Endothelial cell of umbilical vein (primary cell): ENCODE measurements at regions not wholly inside any gene's neighbourhood (a gene's known extent, or its start where the extent isn't known, plus 50 kb on each side); places are given as distances from the start of the nearest gene placed in this dataset.

Experiments used
- BruUV-seq: library from RNA; stranded (reverse); fragments of 400-500 nt; replicated peaks from 2 replicates; lab custom pipeline; 2021; lab: Mats Ljungman, UMichigan
- CTCF ChIA-PET: fragments of 300-600, 350-600 bp; sonication (Branson Sonifier 250); formaldehyde crosslinking; loops from one replicate; lab custom pipeline; 2021; ENCODE audit warnings: antibody characterized with exemption, inconsistent platforms; lab: Charles Lee
- POLR2A ChIA-PET: fragments of 300-600, 350-600 bp; sonication (Branson Sonifier 250); formaldehyde crosslinking; loops from one replicate; lab custom pipeline; 2021; ENCODE audit warnings: antibody characterized with exemption, inconsistent platforms; lab: Charles Lee
- DNase-seq: peaks from one replicate; pipeline ENCODE4 v3.0.0-alpha.2; 2011; ENCODE audit warnings: low read depth, low spot score
- FAIRE-seq: peaks from 2 replicates; lab custom pipeline; 2011; peaks lifted over from hg19 to GRCh38; lab: Jason Lieb, UNC
- H2AFZ ChIP-seq: 2 replicates; pipeline ENCODE4 v1.6.0; 2012; ENCODE audit warnings: low read depth, low read length, control low read depth, inconsistent platforms
- H3K27ac ChIP-seq: 2 replicates; pipeline ENCODE4 v1.5.1; 2011; ENCODE audit warnings: low read depth, mild to moderate bottlenecking, control low read depth, low read length, moderate library complexity; ENCODE audit not compliant: insufficient read depth
- H3K27me3 ChIP-seq, 2 experiments: 2 replicates each; pipeline versions ENCODE4 v1.6.0 to v1.6.1; 2011; ENCODE audit warnings: low read length in 2 of 2, mixed read lengths in 1 of 2; ENCODE audit not compliant: control insufficient read depth in 2 of 2, insufficient read depth in 2 of 2
- H3K36me3 ChIP-seq, 2 experiments: 2 replicates in 1 of 2; 3 replicates in 1 of 2; pipeline ENCODE4 v1.5.1; 2011; ENCODE audit warnings: low read length in 2 of 2, mild to moderate bottlenecking in 1 of 2, moderate library complexity in 1 of 2; ENCODE audit not compliant: control insufficient read depth in 2 of 2, insufficient read depth in 2 of 2; ENCODE audit errors: extremely low read depth in 1 of 2
- H3K4me1 ChIP-seq: 3 replicates; pipeline ENCODE4 v1.5.1; 2011; ENCODE audit warnings: mild to moderate bottlenecking, low read length; ENCODE audit not compliant: control insufficient read depth, insufficient read depth; ENCODE audit errors: extremely low read depth
- H3K4me2 ChIP-seq: 2 replicates; pipeline ENCODE4 v1.6.1; 2011; ENCODE audit warnings: low read length, control low read depth, mixed read lengths; ENCODE audit not compliant: insufficient read depth
- H3K4me3 ChIP-seq, 3 experiments: fragments of 200-600 bp in 1 of 3; sonication (generic), shearing (Covaris generic) in 1 of 3; replicated peaks in 1 of 3; 2 replicates each; pipeline ENCODE4 v1.5.1; 2011 to 2016; ENCODE audit warnings: control low read depth in 3 of 3, low read length in 3 of 3, mild to moderate bottlenecking in 2 of 3, inconsistent platforms in 1 of 3, low read depth in 1 of 3, moderate library complexity in 1 of 3; ENCODE audit not compliant: insufficient read depth in 1 of 3
- H3K79me2 ChIP-seq: 2 replicates; pipeline ENCODE4 v1.6.0; 2012; ENCODE audit warnings: low read length, inconsistent platforms; ENCODE audit not compliant: control insufficient read depth, insufficient read depth
- H3K9ac ChIP-seq: replicated peaks from 2 replicates; pipeline ENCODE3; 2011; ENCODE audit warnings: low read length, control low read depth; ENCODE audit not compliant: insufficient read depth; ENCODE audit errors: extremely low read depth
- H3K9me1 ChIP-seq: replicated peaks from 3 replicates; pipeline ENCODE4 v1.6.0; 2011; ENCODE audit warnings: mild to moderate bottlenecking, low read length; ENCODE audit not compliant: control insufficient read depth, insufficient read depth; ENCODE audit errors: extremely low read depth
- H3K9me3 ChIP-seq: replicated peaks from 2 replicates; pipeline ENCODE4 v1.5.1; 2012; ENCODE audit warnings: low read length, inconsistent platforms; ENCODE audit not compliant: control insufficient read depth, insufficient read depth
- H4K20me1 ChIP-seq: replicated peaks from 2 replicates; pipeline ENCODE3; 2011; ENCODE audit warnings: mild to moderate bottlenecking, low read length; ENCODE audit not compliant: control insufficient read depth, insufficient read depth; ENCODE audit errors: extremely low read depth
- CTCF ChIP-seq, 2 donors: IDR thresholded peaks; 1 replicate in 1 of 2; 2 replicates in 1 of 2; pipeline ENCODE4 v1.5.1; 2011; ENCODE audit warnings: low read length in 2 of 2, mild to moderate bottlenecking in 2 of 2, moderate library complexity in 2 of 2, control low read depth in 1 of 2, inconsistent platforms in 1 of 2, low read depth in 1 of 2; ENCODE audit not compliant: insufficient read depth in 1 of 2; ENCODE audit errors: extremely low read depth in 1 of 2
- EZH2 ChIP-seq: IDR thresholded peaks from 2 replicates; pipeline ENCODE4 v1.6.1; 2012; ENCODE audit warnings: borderline replicate concordance, low read depth, mild to moderate bottlenecking, moderate library complexity, low read length, inconsistent platforms; ENCODE audit not compliant: severe bottlenecking
- FOS ChIP-seq: IDR thresholded peaks from 2 replicates; pipeline ENCODE4 v1.6.1; 2011; ENCODE audit warnings: mild to moderate bottlenecking, low read length, moderate library complexity, borderline replicate concordance; ENCODE audit not compliant: insufficient read depth
- GATA2 ChIP-seq: IDR thresholded peaks from 2 replicates; pipeline ENCODE4 v1.7.0; 2011; ENCODE audit warnings: low read depth, mild to moderate bottlenecking, moderate library complexity, mixed read lengths, low read length; ENCODE audit not compliant: insufficient read length, insufficient read depth
- JUN ChIP-seq: IDR thresholded peaks from 2 replicates; pipeline ENCODE4 v1.6.1; 2011; ENCODE audit warnings: borderline replicate concordance, low read depth; ENCODE audit not compliant: insufficient read length, insufficient read depth
- MAX ChIP-seq: IDR thresholded peaks from 2 replicates; pipeline ENCODE4 v1.6.1; 2011; ENCODE audit not compliant: insufficient read depth, insufficient read length
- MYC ChIP-seq: IDR thresholded peaks from one replicate; pipeline ENCODE4 v1.6.1; 2011; ENCODE audit warnings: mild to moderate bottlenecking, low read depth, low read length
- POLR2A ChIP-seq: IDR thresholded peaks from 2 replicates; pipeline ENCODE4 v1.6.1; 2012; ENCODE audit warnings: low read depth, mild to moderate bottlenecking, control low read depth, low read length
- POLR2AphosphoS5 ChIP-seq: IDR thresholded peaks from 2 replicates; pipeline ENCODE4 v1.6.1; 2012; ENCODE audit warnings: low read depth, mild to moderate bottlenecking, control low read depth, low read length, moderate library complexity; ENCODE audit not compliant: insufficient read depth
- dilution Hi-C: fragments of 300-500 bp; cut with MboI; formaldehyde crosslinking; loops from one replicate; pipeline ENCODE4 v1.15.0; 2019; ENCODE audit warnings: low sequenced_read_pairs; ENCODE audit not compliant: extremely low pct_ligation_motif_present
- intact Hi-C: fragments of 100-400 bp; cut with micrococcal nuclease; formaldehyde crosslinking; loops from one replicate; pipeline ENCODE4 v1.10.0; 2022

- Histone ChIP-seq H3K27me3 (no peaks in the 10 kb centered on the region), H3K4me3 (no peak overlapping the region), H3K27ac (no peak overlapping the region), H3K79me2 (no peaks in the 10 kb centered on the region), H3K9me3 (no peaks in the 10 kb centered on the region), H2AFZ (no peak overlapping the region), H4K20me1 (no peaks in the 10 kb centered on the region), H3K4me2 (no peak overlapping the region), H3K9me1 (no peaks in the 10 kb centered on the region), H3K4me1 (no peaks in the 10 kb centered on the region), H3K36me3 (no peaks in the 10 kb centered on the region), H3K9ac (no peak overlapping the region)
- intact Hi-C loops (no loop called here), dilution Hi-C loops (no loop called here)
- no peak for TF ChIP-seq CTCF (IDR thresholded peaks at IDR 0.05; ENCODE audit: extremely low read depth in 1 of 2, insufficient read depth in 1 of 2, low read depth in 1 of 2, low read length in 2 of 2)
- no peak for FAIRE-seq
- ChIA-PET CTCF (no interaction called here), POLR2A (no interaction called here)
- DNase-seq, result no peak
- no TSS peak for BruUV-seq
These were observed 114.3 kb upstream of the TSLP start for GRCh38 chr5:110956913-110957813.

- Histone ChIP-seq H3K79me2 (no peaks in the 10 kb centered on the region), H3K4me3 (no peak overlapping the region), H3K4me1 (no peaks in the 10 kb centered on the region), H3K9me1 (no peaks in the 10 kb centered on the region), H3K9me3 (no peaks in the 10 kb centered on the region), H3K27ac (no peak overlapping the region), H3K36me3 (no peaks in the 10 kb centered on the region), H3K4me2 (no peak overlapping the region), H3K9ac (no peak overlapping the region), H3K27me3 (no peaks in the 10 kb centered on the region), H4K20me1 (no peaks in the 10 kb centered on the region), H2AFZ (no peak overlapping the region)
- no peak for DNase-seq
- no peak for TF ChIP-seq GATA2
- TF ChIP-seq EZH2, result no peak
- no peak for TF ChIP-seq JUN
- no peak for TF ChIP-seq MYC
- no peak for TF ChIP-seq FOS
- TF ChIP-seq MAX, result no peak
- TF ChIP-seq POLR2AphosphoS5, result no peak
- no peak for TF ChIP-seq POLR2A
- TF ChIP-seq CTCF (IDR thresholded peaks at IDR 0.05; ENCODE audit: extremely low read depth in 1 of 2, insufficient read depth in 1 of 2, low read depth in 1 of 2, low read length in 2 of 2), result no peak
- BruUV-seq, result no TSS peak
- ChIA-PET CTCF (no interaction called here), POLR2A (no interaction called here)
- dilution Hi-C loops (no loop called here), intact Hi-C loops (no loop called here)
- no peak for FAIRE-seq
These were observed 113.6 kb upstream of the TSLP start for GRCh38 chr5:110957934-110958333.
